ENCODE measurements at regions not wholly inside any gene's neighbourhood (a gene's known extent, or its start where the extent isn't known, plus 50 kb on each side); places are given as distances from the start of the nearest gene placed in this dataset.
"Not testable (repeated sequence)": the region's sequence is repeated elsewhere in the genome, so short reads cannot be mapped to it uniquely, and the experiment has no call there.

GRCh38 chr9:108258640-108259039 is 597.1 kb downstream of the ACTL7B start:
- H3K9me3 ChIP-seq (replicated peaks in 1 of 3) = no peaks in the 10 kb centered on the region
- no peaks in the 10 kb centered on the region for H3K36me3 ChIP-seq (replicated peaks in 1 of 2)
- H3K27me3 ChIP-seq = no peaks in the 10 kb centered on the region
- intact Hi-C loops (cut with DNase I) = no loop called here
- no peak overlapping the region for H3K4me3 ChIP-seq
- no peaks in the 10 kb centered on the region for H3K4me1 ChIP-seq (replicated peaks in 1 of 2)
- 64 to 72% (median 68%) methylated on average over 2 of the region's 2 CpGs for WGBS, 4 donors
- H3K27ac ChIP-seq = no peak overlapping the region
- DNase-seq = no peak
- TF ChIP-seq CTCF (IDR thresholded peaks at IDR 0.05) = no peak
- TF ChIP-seq POLR2A (IDR thresholded peaks at IDR 0.05) = no peak

- intact Hi-C loops (cut with DNase I) = no loop called here
- Histone ChIP-seq H3K4me3 (no peak overlapping the region), H3K36me3 (replicated peaks in 1 of 2) (no peaks in the 10 kb centered on the region), H3K9me3 (replicated peaks in 1 of 3) (no peaks in the 10 kb centered on the region), H3K27me3 (no peaks in the 10 kb centered on the region), H3K27ac (no peak overlapping the region), H3K4me1 (replicated peaks in 1 of 2) (no peaks in the 10 kb centered on the region)
- 79 to 84% (median 82%) methylated on average over 5 of the region's 5 CpGs for whole genome bisulfite sequencing, 4 donors
- DNase-seq = no peak
- no peak for TF ChIP-seq CTCF (IDR thresholded peaks at IDR 0.05)
- TF ChIP-seq POLR2A (IDR thresholded peaks at IDR 0.05) = no peak
Observed at GRCh38 chr9:108257382-108257781, 598.4 kb downstream of the ACTL7B start.

DNA sequence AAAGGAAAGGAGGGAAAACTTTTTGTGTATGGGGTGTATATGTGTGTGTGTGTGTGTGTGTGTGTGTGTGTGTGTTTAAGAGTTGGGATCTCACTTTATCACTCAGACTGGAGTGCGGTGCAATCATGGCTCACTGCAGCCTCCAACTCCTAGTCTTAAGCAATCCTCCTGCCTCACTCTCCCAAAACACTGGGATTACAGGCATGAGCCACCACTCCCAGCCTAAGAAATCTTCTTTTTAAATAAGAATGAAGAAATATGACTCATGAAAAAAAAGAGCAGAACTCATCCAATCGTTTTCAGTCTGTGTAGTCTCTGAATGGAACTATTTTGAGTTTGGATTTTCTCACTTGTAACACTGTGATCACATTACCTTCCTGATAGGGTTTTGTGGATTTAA is 601.5 kb downstream of the ACTL7B start:
- no peaks in the 10 kb centered on the region for H3K9me3 ChIP-seq (replicated peaks in 1 of 3)
- no peak overlapping the region for H3K27ac ChIP-seq
- H3K27me3 ChIP-seq = no peaks in the 10 kb centered on the region
- H3K4me1 ChIP-seq (replicated peaks in 1 of 2) = no peaks in the 10 kb centered on the region
- TF ChIP-seq CTCF (IDR thresholded peaks at IDR 0.05) (no peak), POLR2A (IDR thresholded peaks at IDR 0.05) (no peak)
- intact Hi-C loops (cut with DNase I) = no loop called here
- H3K4me3 ChIP-seq = no peak overlapping the region
- H3K36me3 ChIP-seq (replicated peaks in 1 of 2) = no peaks in the 10 kb centered on the region
- no peak for DNase-seq
- 65 to 70% (median 66%) methylated on average over 2 of the region's 2 CpGs for WGBS, 4 donors

- H3K4me3 ChIP-seq; intact Hi-C loops (cut with DNase I); H3K27me3 ChIP-seq; H3K27ac ChIP-seq; H3K36me3 ChIP-seq (replicated peaks in 1 of 2); DNase-seq; H3K4me1 ChIP-seq (replicated peaks in 1 of 2); H3K9me3 ChIP-seq (replicated peaks in 1 of 3): not testable (repeated sequence)
- 86 to 92% (median 91%) methylated on average over 3 of the region's 3 CpGs for WGBS, 4 donors
Observed at GRCh38 chr9:108247391-108247790, 608.4 kb downstream of the ACTL7B start.

GRCh38 chr9:108245901-108246300 is 609.9 kb downstream of the ACTL7B start:
- H3K27ac ChIP-seq = no peak overlapping the region
- WGBS, 4 donors = 89 to 94% (median 90%) methylated on average over 1 of the region's 1 CpG
- H3K27me3 ChIP-seq = no peaks in the 10 kb centered on the region
- intact Hi-C loops (cut with DNase I) = no loop called here
- no peaks in the 10 kb centered on the region for H3K9me3 ChIP-seq (replicated peaks in 1 of 3)
- no peaks in the 10 kb centered on the region for H3K36me3 ChIP-seq (replicated peaks in 1 of 2)
- no peaks in the 10 kb centered on the region for H3K4me1 ChIP-seq (replicated peaks in 1 of 2)
- no peak overlapping the region for H3K4me3 ChIP-seq
- DNase-seq = no peak
- TF ChIP-seq POLR2A (IDR thresholded peaks at IDR 0.05) (no peak), CTCF (IDR thresholded peaks at IDR 0.05) (no peak)

All from adrenal gland (tissue), 9 donors.